Lung (tissue), 11 donors: ENCODE measurements at regions not wholly inside any gene's neighbourhood (a gene's known extent, or its start where the extent isn't known, plus 50 kb on each side); places are given as distances from the start of the nearest gene placed in this dataset.

Experiments
- ATAC-seq: fragments of 200-7000 bp; cut with Tn5 transposase; one replicate; pipeline ENCODE4 v1.9.1; 2020; ENCODE audit warnings: moderate number of reproducible peaks; ENCODE audit not compliant: insufficient read depth, low FRiP score
- DNase-seq, 3 donors: peaks; one replicate each; pipeline ENCODE4 v3.0.0-alpha.2; 2013 to 2017
- H3K27ac ChIP-seq, 2 donors: one replicate each; pipeline ENCODE4 v1.5.1; 2013; ENCODE audit warnings: mild to moderate bottlenecking in 2 of 2, moderate library complexity in 2 of 2, control low read depth in 1 of 2, inconsistent platforms in 1 of 2, low read depth in 1 of 2, low read length in 1 of 2
- H3K27me3 ChIP-seq, 3 donors: one replicate each; pipeline ENCODE4 v1.5.1; 2013; ENCODE audit warnings: low read length in 2 of 3; ENCODE audit not compliant: control insufficient read depth in 3 of 3, insufficient read depth in 3 of 3
- H3K36me3 ChIP-seq, 4 donors: one replicate each; pipeline ENCODE4 v1.5.1; 2013; ENCODE audit warnings: low read length in 4 of 4, mild to moderate bottlenecking in 1 of 4, moderate library complexity in 1 of 4; ENCODE audit not compliant: control insufficient read depth in 4 of 4, insufficient read depth in 4 of 4
- H3K4me1 ChIP-seq, 5 donors: one replicate each; pipeline ENCODE4 v1.5.1; 2013; ENCODE audit warnings: low read length in 5 of 5, mild to moderate bottlenecking in 2 of 5, moderate library complexity in 1 of 5; ENCODE audit not compliant: control insufficient read depth in 5 of 5, insufficient read depth in 5 of 5
- H3K4me3 ChIP-seq: one replicate; pipeline ENCODE4 v1.5.1; 2013; ENCODE audit warnings: mild to moderate bottlenecking, control low read depth, moderate library complexity
- H3K9ac ChIP-seq, 2 donors: one replicate each; pipeline ENCODE4 v1.5.1; 2013; ENCODE audit warnings: low read length in 2 of 2, control low read depth in 1 of 2; ENCODE audit not compliant: insufficient read depth in 1 of 2
- H3K9me3 ChIP-seq, 4 donors: one replicate each; pipeline ENCODE4 v1.5.1; 2013; ENCODE audit warnings: low read length in 3 of 4, mild to moderate bottlenecking in 1 of 4, moderate library complexity in 1 of 4; ENCODE audit not compliant: control insufficient read depth in 4 of 4, insufficient read depth in 3 of 4
- CTCF ChIP-seq: IDR thresholded peaks from 2 replicates; pipeline ENCODE4 v1.5.1; 2012; ENCODE audit warnings: mild to moderate bottlenecking; ENCODE audit errors: control extremely low read depth, extremely low read depth
- WGBS, 2 donors: extraction: QIAGEN DNeasy Blood & Tissue Kit; methylation state at CpG; one replicate each; pipeline ENCODE4 v1.1.7; 2013; 5-methylcytosine and 5-hydroxymethylcytosine counted together
- donor health status: control.
- donor health status: control.
- donor health status: Bipolar disorder and iron deficiency.
- donor health status: healthy.
- donor health status: DM: yes; HTN: yes; CAD: no.

DNA sequence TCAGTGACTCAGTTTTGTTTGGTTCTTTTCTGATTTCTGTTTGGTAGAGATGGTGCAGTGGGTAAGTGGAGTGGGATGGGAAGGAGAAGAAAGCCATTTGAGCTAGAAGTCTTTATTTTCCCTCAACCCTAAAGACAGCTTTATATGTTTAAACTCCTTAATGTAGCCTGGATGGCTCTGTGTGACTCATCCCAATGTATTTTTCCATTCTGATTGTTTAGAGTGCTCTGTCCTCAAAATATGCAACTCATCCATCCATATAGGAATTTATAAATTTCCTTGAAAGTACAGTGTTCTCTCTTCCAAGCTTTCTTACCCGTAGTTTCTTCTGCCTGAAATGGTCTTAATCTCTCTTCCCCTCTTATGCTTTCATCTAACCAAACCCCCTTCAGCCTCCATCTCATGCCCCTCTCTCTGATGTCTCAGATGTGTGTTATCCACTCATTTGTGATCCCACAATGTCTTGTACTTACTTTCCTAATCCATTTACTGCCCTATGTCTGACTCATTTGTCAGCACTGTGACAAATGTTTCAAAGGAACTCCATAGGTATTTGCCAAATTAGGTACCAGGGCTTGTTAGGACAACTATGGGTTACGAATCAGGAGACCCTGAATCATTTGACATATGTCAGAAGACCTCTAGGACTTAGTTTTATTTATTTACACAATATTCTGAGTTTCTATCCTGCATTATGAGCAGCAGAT, 217.5 kb upstream of the SGCD start:
- 53 to 65% methylated on average over 2 of the region's 2 CpGs for WGBS, 2 donors
- Histone ChIP-seq H3K27ac (no peak overlapping the region), H3K4me3 (no peak overlapping the region), H3K4me1 (no peaks in the 10 kb centered on the region), H3K9me3 (no peaks in the 10 kb centered on the region), H3K36me3 (no peaks in the 10 kb centered on the region), H3K27me3 (no peaks in the 10 kb centered on the region), H3K9ac (no peak overlapping the region)
- ATAC-seq (no peak), DNase-seq (no peak)
- no peak for TF ChIP-seq CTCF

GRCh38 chr5:156119692-156120091, 207.3 kb upstream of the SGCD start:
- H3K9ac ChIP-seq: no peak overlapping the region
- peaks cover 0 to 2% (median 0%) of the 10 kb centered on the region in 3 donors for H3K27me3 ChIP-seq
- no peaks in the 10 kb centered on the region for H3K36me3 ChIP-seq
- ATAC-seq: no peak
- no peaks in the 10 kb centered on the region for H3K9me3 ChIP-seq
- TF ChIP-seq CTCF: no peak
- no peaks in the 10 kb centered on the region for H3K4me1 ChIP-seq
- H3K27ac ChIP-seq: no peak overlapping the region
- no peak overlapping the region for H3K4me3 ChIP-seq
- WGBS, 2 donors: 75 to 76% methylated on average over 4 of the region's 4 CpGs
- DNase-seq: no peak

DNA sequence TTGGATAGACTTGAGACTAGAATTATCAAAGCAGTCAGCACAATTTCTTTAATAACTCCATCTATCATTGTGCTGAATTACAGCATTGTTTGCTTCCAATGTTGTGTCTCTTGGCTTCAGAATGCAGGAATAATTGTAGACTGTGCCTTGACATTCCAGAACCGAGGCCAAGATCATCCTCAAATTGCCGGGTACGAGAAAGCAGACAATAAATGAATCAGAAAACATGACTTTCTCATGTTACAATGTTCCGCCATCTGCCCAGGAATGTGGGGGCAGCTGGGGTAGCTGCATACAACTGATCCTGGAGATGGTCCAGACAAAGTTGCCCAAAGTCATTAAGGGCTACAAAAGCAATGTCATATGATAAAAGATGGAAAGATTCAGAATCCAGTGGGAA, 206.2 kb upstream of the SGCD start:
- no peak for TF ChIP-seq CTCF
- Histone ChIP-seq H3K36me3 (no peaks in the 10 kb centered on the region), H3K27me3 (peaks cover 0 to 2% (median 0%) of the 10 kb centered on the region in 3 donors), H3K27ac (no peak overlapping the region), H3K9me3 (no peaks in the 10 kb centered on the region), H3K4me3 (no peak overlapping the region), H3K9ac (no peak overlapping the region), H3K4me1 (no peaks in the 10 kb centered on the region)
- no peak for DNase-seq
- 73 to 79% methylated on average over 4 of the region's 4 CpGs for WGBS, 2 donors
- ATAC-seq: no peak

GRCh38 chr5:156121234-156121633, 205.7 kb upstream of the SGCD start:
- TF ChIP-seq CTCF: no peak
- Histone ChIP-seq H3K36me3 (no peaks in the 10 kb centered on the region), H3K9me3 (no peaks in the 10 kb centered on the region), H3K27me3 (peaks cover 0 to 2% (median 0%) of the 10 kb centered on the region in 3 donors), H3K9ac (no peak overlapping the region), H3K4me3 (no peak overlapping the region), H3K4me1 (no peaks in the 10 kb centered on the region), H3K27ac (no peak overlapping the region)
- ATAC-seq (no peak), DNase-seq (no peak)
- WGBS, 2 donors: 84 to 88% methylated on average over 3 of the region's 3 CpGs
